ENCODE measurements at regions not wholly inside any gene's neighbourhood (a gene's known extent, or its start where the extent isn't known, plus 50 kb on each side); places are given as distances from the start of the nearest gene placed in this dataset.
"Not testable (repeated sequence)": the region's sequence is repeated elsewhere in the genome, so short reads cannot be mapped to it uniquely, and the experiment has no call there.

DNA sequence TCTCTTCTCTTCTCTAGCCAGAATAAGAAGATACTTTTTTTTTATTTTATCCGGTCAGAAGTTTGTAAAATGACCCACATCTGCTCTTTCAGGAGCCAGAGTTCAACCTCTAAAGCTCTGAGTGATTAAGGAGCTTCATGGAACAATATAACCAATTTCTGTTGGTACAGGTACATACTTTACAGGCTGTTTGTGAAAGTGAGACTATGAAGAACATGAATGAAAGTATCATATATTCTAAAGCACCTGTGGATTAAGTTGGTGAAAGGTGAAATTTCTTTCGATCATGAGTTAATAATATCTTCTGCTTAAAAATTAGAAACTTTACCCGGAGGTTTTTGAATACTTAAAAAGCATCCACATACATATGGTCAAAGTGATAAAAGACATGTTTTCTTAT is 65.2 kb downstream of the DMRT2 start:
- DNase-seq: no peak
- intact Hi-C loops (cut with micrococcal nuclease): no loop called here
- no peak for ATAC-seq

- DNase-seq (no peak), ATAC-seq (no peak)
- intact Hi-C loops (cut with micrococcal nuclease): no loop called here
Observed at GRCh38 chr9:1117439-1117838, 67.3 kb downstream of the DMRT2 start.

DNA sequence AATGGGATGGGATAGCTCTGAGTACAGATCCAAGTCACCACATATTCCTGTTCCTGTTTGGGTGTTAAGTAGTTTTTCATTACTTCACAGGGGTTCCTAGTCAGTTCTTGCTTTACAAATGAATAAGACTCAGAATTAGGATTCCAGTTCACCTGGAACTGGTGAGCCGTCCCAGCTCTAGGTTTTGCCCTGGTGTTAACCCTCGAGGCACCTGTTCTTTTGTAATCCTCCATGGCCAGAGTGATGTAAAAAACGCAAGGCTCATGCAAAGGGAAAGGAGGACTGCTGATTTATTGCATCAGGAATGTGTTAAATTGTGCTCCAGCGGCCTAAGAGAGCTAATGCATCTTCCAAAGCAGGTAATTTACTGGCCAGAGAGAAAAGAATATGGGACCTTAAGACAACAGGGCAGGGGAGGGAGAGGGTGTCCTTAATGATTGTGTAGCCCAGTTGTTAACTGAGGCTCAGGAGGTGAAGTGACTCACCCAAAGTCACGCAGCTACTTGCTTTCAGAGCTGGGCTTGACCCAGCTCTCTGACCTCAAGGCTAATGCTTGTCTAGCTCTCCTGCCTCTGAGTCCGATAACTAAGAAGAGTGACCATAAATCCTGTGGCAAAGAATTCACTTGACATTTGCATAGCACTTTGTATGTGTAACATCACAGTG is 70.5 kb downstream of the DMRT2 start:
- intact Hi-C loops (cut with micrococcal nuclease): no loop called here
- ATAC-seq: no peak
- DNase-seq: no peak

DNA sequence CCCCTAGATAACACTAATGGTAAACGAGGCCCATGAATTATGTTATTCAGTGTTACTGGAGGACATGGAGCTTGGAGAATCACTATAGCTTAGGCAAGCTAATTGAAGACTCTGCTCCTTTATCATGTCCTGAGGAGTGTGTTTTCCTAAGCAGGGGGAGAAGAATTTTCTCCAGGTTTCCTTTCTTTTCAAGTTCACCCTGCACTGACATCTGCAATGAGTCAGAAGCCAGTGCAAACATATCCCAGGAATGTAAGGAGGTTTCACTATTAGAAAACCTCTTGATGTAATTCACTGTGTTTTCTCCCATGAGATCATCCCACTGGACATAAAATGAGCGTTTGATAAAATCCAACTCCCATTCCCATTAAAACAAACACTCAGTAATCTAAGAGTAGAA is 75.6 kb downstream of the DMRT2 start:
- DNase-seq: no peak
- intact Hi-C loops (cut with micrococcal nuclease): no loop called here
- ATAC-seq: no peak

DNA sequence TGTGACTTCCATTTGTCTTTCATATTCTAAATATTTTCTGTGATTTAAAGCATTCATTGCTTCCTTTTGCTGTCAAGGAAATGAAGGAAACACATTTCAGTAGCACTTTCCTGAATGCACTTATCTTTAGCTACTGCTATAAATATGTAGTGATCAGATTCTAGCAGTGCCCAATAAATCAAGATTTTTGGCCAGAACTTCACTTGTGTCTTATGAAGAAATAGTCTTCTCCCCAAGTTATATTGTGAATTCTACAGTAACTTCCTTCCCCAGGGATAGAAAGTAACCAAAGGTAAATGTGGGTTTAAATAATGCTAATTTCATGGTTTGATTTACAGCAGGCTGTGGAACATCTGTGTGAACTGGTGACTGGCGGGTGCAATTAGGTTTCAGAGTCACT is 77.9 kb downstream of the DMRT2 start:
- intact Hi-C loops (cut with micrococcal nuclease): no loop called here
- ATAC-seq: no peak

DNA sequence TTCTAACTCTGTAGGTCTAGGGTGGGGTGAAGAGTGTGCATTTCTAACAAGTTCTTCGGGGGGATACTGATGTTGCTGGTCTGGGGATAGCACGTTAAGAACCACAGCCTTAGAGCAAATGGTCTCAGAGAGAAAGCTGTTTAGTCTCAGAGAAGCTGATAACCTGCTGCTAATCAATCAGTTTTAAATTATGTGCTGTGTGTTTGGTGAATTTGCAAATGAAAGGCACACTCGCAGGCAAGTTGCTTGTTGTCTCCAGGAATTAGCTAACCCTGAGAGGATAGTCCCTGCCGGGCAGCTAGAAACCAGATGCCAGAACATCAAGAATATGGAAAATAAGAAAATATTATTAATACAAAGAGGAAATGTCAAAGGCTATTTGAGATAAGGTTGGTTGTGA is 79.2 kb downstream of the DMRT2 start:
- no peak for DNase-seq
- ATAC-seq: no peak
- intact Hi-C loops (cut with micrococcal nuclease): no loop called here

More for the DNA sequence above, 77.9 kb downstream of the DMRT2 start:
- DNase-seq: no peak

DNA sequence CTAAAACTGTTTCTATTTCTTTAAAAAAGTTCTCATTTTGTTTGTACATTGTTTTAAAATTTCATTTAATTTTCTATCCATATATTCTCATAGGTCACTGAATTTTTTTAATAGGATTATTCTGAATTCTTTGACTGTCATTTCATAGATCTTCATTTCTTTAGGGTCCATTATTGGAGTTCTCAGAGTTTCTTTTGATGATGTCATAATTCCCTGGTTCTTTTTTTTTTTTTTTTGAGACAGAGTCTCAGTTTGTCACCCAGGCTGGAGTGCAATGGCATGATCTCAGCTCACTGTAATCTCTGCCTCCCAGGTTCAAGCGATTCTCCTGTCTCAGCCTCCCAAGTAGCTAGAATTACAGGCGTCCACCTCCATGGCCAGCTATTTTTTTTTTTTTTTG is 89.9 kb downstream of the DMRT2 start:
- intact Hi-C loops (cut with micrococcal nuclease): no loop called here
- DNase-seq: no peak
- ATAC-seq: no peak

GRCh38 chr9:1151691-1152090 is 101.5 kb downstream of the DMRT2 start:
- intact Hi-C loops (cut with micrococcal nuclease): no loop called here
- no peak for DNase-seq
- ATAC-seq: no peak

DNA sequence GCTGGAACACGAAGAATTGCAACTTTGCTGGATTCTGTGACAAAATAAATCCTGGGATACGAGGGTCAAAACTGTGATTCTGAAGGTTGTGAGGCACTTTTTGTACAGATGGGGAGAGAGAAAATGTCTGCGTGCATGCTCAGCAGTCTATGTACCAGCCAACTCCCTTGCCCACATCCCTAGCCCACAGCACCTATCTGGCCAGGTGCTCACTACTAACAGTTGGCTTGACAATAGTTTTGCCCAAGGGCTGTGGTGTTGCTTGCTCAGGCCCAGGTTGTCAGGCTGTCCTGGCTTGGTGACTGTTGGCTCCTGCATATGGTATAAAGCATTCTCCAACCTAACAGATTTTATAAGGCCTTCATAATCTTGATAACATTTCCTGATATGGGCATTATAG is 102.0 kb downstream of the DMRT2 start:
- ATAC-seq (no peak), DNase-seq (no peak)
- intact Hi-C loops (cut with micrococcal nuclease): no loop called here

DNA sequence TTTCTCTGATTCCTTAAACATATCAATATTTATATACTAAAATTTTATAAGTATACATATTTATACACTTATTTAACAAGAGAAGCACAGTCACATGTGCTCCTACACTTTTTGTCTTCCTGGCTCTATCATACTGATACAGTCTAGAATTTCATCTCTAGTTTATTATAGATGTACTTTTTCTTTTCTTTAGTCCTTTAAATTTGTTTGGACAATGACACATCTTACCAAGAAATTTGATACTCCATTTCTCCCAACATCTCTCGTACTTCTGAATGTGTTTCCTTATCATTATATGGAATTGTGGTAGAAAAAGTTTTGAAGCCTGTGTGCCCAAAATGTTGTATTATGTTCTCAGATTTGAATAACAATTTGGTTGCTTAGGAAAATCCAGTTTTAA is 104.6 kb downstream of the DMRT2 start:
- no peak for DNase-seq
- intact Hi-C loops (cut with micrococcal nuclease): no loop called here
- ATAC-seq: no peak

GRCh38 chr9:1155602-1156001 is 105.4 kb downstream of the DMRT2 start:
- intact Hi-C loops (cut with micrococcal nuclease): no loop called here
- DNase-seq: no peak
- ATAC-seq: no peak

- intact Hi-C loops (cut with micrococcal nuclease): no loop called here
- DNase-seq (no peak), ATAC-seq (no peak)
Observed at GRCh38 chr9:1156794-1157550, 106.8 kb downstream of the DMRT2 start.

GRCh38 chr9:1157836-1158235 is 107.7 kb downstream of the DMRT2 start:
- intact Hi-C loops (cut with micrococcal nuclease): no loop called here
- DNase-seq (no peak), ATAC-seq (no peak)

GRCh38 chr9:1170918-1171317 is 120.8 kb downstream of the DMRT2 start:
- DNase-seq (no peak), ATAC-seq (no peak)
- intact Hi-C loops (cut with micrococcal nuclease): no loop called here

GRCh38 chr9:1171546-1171945 is 121.4 kb downstream of the DMRT2 start:
- no peak for ATAC-seq
- no peak for DNase-seq
- intact Hi-C loops (cut with micrococcal nuclease): no loop called here

GRCh38 chr9:1173211-1173610 is 123.1 kb downstream of the DMRT2 start:
- intact Hi-C loops (cut with micrococcal nuclease): no loop called here
- ATAC-seq (no peak), DNase-seq (no peak)

- DNase-seq (no peak), ATAC-seq (no peak)
- intact Hi-C loops (cut with micrococcal nuclease): no loop called here
Observed at GRCh38 chr9:1173993-1174392, 123.8 kb downstream of the DMRT2 start.

- no peak for DNase-seq
- intact Hi-C loops (cut with micrococcal nuclease): no loop called here
- no peak for ATAC-seq
Observed at GRCh38 chr9:1179366-1179765, 129.2 kb downstream of the DMRT2 start.

GRCh38 chr9:1184146-1184545 is 134.0 kb downstream of the DMRT2 start:
- intact Hi-C loops (cut with micrococcal nuclease): no loop called here
- DNase-seq (no peak), ATAC-seq (no peak)

DNA sequence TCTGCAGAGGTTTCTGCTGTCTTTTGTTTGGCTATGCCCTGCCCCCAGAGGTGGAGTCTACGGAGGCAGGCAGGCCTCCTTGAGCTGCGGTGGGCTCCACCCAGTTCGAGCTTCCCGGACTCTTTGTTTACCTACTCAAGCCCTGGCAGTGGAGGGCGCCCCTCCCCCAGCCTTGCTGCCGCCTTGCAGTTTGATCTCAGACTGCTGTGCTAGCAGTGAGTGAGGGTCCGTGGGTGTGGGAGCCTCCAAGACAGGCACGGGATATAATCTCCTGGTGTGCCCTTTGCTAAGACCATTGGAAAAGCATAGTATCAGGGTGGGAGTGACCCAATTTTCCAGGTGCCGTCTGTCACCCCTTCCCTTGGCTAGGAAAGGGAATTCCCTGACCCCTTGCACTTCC is 137.0 kb downstream of the DMRT2 start:
- ATAC-seq; intact Hi-C loops (cut with micrococcal nuclease); DNase-seq: not testable (repeated sequence)

GRCh38 chr9:1195636-1196035 is 145.5 kb downstream of the DMRT2 start:
- DNase-seq; intact Hi-C loops (cut with micrococcal nuclease); ATAC-seq: not testable (repeated sequence)
